B cell (primary cell): ENCODE measurements at regions not wholly inside any gene's neighbourhood (a gene's known extent, or its start where the extent isn't known, plus 50 kb on each side); places are given as distances from the start of the nearest gene placed in this dataset.

Source experiments
- ATAC-seq: fragments of 200-7000 bp; cut with Tn5 transposase; one replicate; pipeline ENCODE4 v1.10.0; 2021; ENCODE audit warnings: low read depth, mild to moderate bottlenecking, moderate number of reproducible peaks, moderate library complexity
- CTCF ChIA-PET: fragments of 350-600 bp; sonication (Branson Sonifier 250); formaldehyde crosslinking; loops from one replicate; lab custom pipeline; 2021; ENCODE audit warnings: antibody characterized with exemption, inconsistent platforms; lab: Charles Lee
- POLR2A ChIA-PET: fragments of 350-600 bp; sonication (Branson Sonifier 250); formaldehyde crosslinking; loops from one replicate; lab custom pipeline; 2021; ENCODE audit warnings: antibody characterized with exemption; lab: Charles Lee
- DNase-seq: peaks from one replicate; pipeline ENCODE4 v3.0.0; 2013
- H2AFZ ChIP-seq: 2 replicates; pipeline ENCODE4 v1.6.1; 2012; ENCODE audit warnings: mild to moderate bottlenecking, low read depth, low read length; ENCODE audit not compliant: insufficient read depth, poor library complexity, severe bottlenecking
- H3K27ac ChIP-seq, 2 donors: 1 replicate in 1 of 2; 2 replicates in 1 of 2; pipeline ENCODE4 v1.5.1; 2012 to 2013; ENCODE audit warnings: low read length in 2 of 2, mild to moderate bottlenecking in 2 of 2, moderate library complexity in 1 of 2
- H3K27me3 ChIP-seq, 4 experiments: fragments of 200-600 bp in 1 of 4; sonication (generic) in 1 of 4; replicated peaks in 1 of 4; 1 replicate in 2 of 4; 2 replicates in 2 of 4; pipeline versions ENCODE4 v1.6.1 to v1.7.0; 2013 to 2016; ENCODE audit warnings: low read length in 3 of 4, mild to moderate bottlenecking in 2 of 4, mixed read lengths in 1 of 4, moderate library complexity in 1 of 4; ENCODE audit not compliant: insufficient read depth in 4 of 4, control insufficient read depth in 3 of 4; ENCODE audit errors: control extremely low read depth in 1 of 4
- H3K36me3 ChIP-seq, 2 experiments: replicated peaks in 1 of 2; 1 replicate in 1 of 2; 2 replicates in 1 of 2; pipeline versions ENCODE4 v1.6.1 to v1.7.1; 2013; ENCODE audit warnings: low read length in 1 of 2; ENCODE audit not compliant: insufficient read depth in 2 of 2, control insufficient read depth in 1 of 2; ENCODE audit errors: control extremely low read depth in 1 of 2, extremely low read depth in 1 of 2
- H3K4me1 ChIP-seq, 2 donors: fragments of 200-600 bp in 1 of 2; sonication (generic) in 1 of 2; 1 replicate in 1 of 2; 2 replicates in 1 of 2; pipeline versions ENCODE4 v1.5.1 to v1.6.1; 2013 to 2017; ENCODE audit warnings: low read length in 2 of 2; ENCODE audit not compliant: control insufficient read depth in 2 of 2, insufficient read depth in 2 of 2
- H3K4me2 ChIP-seq: replicated peaks from 2 replicates; pipeline ENCODE3; 2012; ENCODE audit warnings: mild to moderate bottlenecking, low read depth, low read length; ENCODE audit not compliant: poor library complexity, severe bottlenecking
- H3K4me3 ChIP-seq, 5 experiments: fragments of 200-600 bp in 1 of 5; sonication (generic) in 1 of 5; 1 replicate in 3 of 5; 2 replicates in 2 of 5; pipeline versions ENCODE4 v1.5.1 to v1.7.0; 2011 to 2016; ENCODE audit warnings: low read length in 4 of 5, mild to moderate bottlenecking in 4 of 5, low read depth in 2 of 5, control low read depth in 1 of 5, moderate library complexity in 1 of 5; ENCODE audit not compliant: insufficient read depth in 1 of 5; ENCODE audit errors: control extremely low read depth in 1 of 5, extremely low read depth in 1 of 5
- H3K79me2 ChIP-seq: fragments of 200-600 bp; sonication (generic); one replicate; pipeline ENCODE4 v1.6.0; 2016; ENCODE audit warnings: low read length; ENCODE audit not compliant: control insufficient read depth, insufficient read depth
- H3K9ac ChIP-seq: fragments of 200-600 bp; sonication (generic); 2 replicates; pipeline ENCODE4 v1.6.1; 2017; ENCODE audit warnings: mild to moderate bottlenecking, low read length, moderate library complexity
- H3K9me3 ChIP-seq, 3 donors: one replicate each; pipeline versions ENCODE4 v1.6.1 to v1.7.1; 2013; ENCODE audit warnings: low read length in 2 of 3; ENCODE audit not compliant: control insufficient read depth in 2 of 3, insufficient read depth in 1 of 3; ENCODE audit errors: control extremely low read depth in 1 of 3
- H4K20me1 ChIP-seq: 2 replicates; pipeline ENCODE4 v1.6.0; 2012; ENCODE audit warnings: mild to moderate bottlenecking, low read length; ENCODE audit not compliant: insufficient read depth, control insufficient read depth, poor library complexity, severe bottlenecking
- H3K27ac Mint-ChIP-seq: one replicate; pipeline ENCODE4 v1.8.0; 2021; ENCODE audit warnings: mixed read lengths
- H3K27me3 Mint-ChIP-seq: one replicate; pipeline ENCODE4 v1.8.0; 2021; ENCODE audit warnings: mixed read lengths
- H3K4me1 Mint-ChIP-seq: one replicate; pipeline ENCODE4 v1.8.0; 2021; ENCODE audit warnings: mixed read lengths
- H3K4me3 Mint-ChIP-seq: one replicate; pipeline ENCODE4 v1.8.0; 2021; ENCODE audit warnings: mixed read lengths
- H3K9me3 Mint-ChIP-seq: one replicate; pipeline ENCODE4 v1.8.0; 2022; ENCODE audit warnings: mixed read lengths; ENCODE audit not compliant: insufficient read depth
- EZH2 ChIP-seq: IDR thresholded peaks from 2 replicates; pipeline ENCODE4 v1.6.1; 2012; ENCODE audit warnings: borderline replicate concordance, low read depth, mild to moderate bottlenecking, moderate library complexity, low read length; ENCODE audit not compliant: insufficient read depth, poor library complexity, severe bottlenecking
- WGBS: methylation state at CpG from one replicate; pipeline ENCODE4 v1.1.5; 2013; ENCODE audit warnings: missing lambda C conversion rate; ENCODE audit not compliant: insufficient coverage; 5-methylcytosine and 5-hydroxymethylcytosine counted together
- intact Hi-C: fragments of 100-400 bp; cut with micrococcal nuclease; formaldehyde crosslinking; loops from one replicate; pipeline ENCODE4 v1.10.0; 2022
- TF ChIP-seq, protein P1 (sequence below): fragments of 200-600 bp; IDR thresholded peaks from one replicate; pipeline ENCODE4 v1.8.0; 2022; ENCODE audit warnings: antibody characterized with exemption, mild to moderate bottlenecking

DNA sequence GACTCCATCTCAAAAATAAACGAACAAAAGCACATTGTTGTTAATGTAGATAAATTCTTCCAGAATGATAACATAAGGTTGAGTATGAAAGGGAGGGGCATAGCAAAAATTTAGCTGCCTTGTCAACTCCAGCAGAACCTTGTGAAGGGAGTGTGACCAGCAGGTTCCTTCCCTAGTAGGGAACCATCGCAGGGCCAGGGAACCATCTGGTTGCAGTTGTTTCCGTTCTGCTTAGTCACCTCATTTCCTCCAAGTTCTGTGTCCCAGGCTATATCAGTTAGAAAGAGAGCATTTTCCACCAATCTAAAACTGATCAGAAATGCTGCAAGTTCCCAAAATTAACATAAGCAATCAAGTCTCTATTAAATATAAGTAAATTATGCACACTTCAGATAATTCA, 126.7 kb upstream of the BLID start:
- no peak overlapping the region for H3K27ac ChIP-seq
- no peak for ATAC-seq
- Mint-ChIP-seq H3K27me3 (no peaks in the 10 kb centered on the region), H3K4me3 (no peak overlapping the region), H3K4me1 (no peaks in the 10 kb centered on the region), H3K27ac (no peak overlapping the region), H3K9me3 (no peaks in the 10 kb centered on the region)
- no peaks in the 10 kb centered on the region for H3K27me3 ChIP-seq
- 6% methylated on average over 2 of the region's 3 CpGs for WGBS
- H3K9ac ChIP-seq, result no peak overlapping the region
- no peak overlapping the region for H3K4me3 ChIP-seq
- no peak for TF ChIP-seq EZH2
- TF ChIP-seq, protein P1, sequence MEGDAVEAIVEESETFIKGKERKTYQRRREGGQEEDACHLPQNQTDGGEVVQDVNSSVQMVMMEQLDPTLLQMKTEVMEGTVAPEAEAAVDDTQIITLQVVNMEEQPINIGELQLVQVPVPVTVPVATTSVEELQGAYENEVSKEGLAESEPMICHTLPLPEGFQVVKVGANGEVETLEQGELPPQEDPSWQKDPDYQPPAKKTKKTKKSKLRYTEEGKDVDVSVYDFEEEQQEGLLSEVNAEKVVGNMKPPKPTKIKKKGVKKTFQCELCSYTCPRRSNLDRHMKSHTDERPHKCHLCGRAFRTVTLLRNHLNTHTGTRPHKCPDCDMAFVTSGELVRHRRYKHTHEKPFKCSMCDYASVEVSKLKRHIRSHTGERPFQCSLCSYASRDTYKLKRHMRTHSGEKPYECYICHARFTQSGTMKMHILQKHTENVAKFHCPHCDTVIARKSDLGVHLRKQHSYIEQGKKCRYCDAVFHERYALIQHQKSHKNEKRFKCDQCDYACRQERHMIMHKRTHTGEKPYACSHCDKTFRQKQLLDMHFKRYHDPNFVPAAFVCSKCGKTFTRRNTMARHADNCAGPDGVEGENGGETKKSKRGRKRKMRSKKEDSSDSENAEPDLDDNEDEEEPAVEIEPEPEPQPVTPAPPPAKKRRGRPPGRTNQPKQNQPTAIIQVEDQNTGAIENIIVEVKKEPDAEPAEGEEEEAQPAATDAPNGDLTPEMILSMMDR, result no peak
- H3K36me3 ChIP-seq, result no peaks in the 10 kb centered on the region
- no peak for DNase-seq
- no peak overlapping the region for H3K4me2 ChIP-seq
- H3K9me3 ChIP-seq, result no peaks in the 10 kb centered on the region
- intact Hi-C loops, result no loop called here
- no peaks in the 10 kb centered on the region for H3K79me2 ChIP-seq
- no peaks in the 10 kb centered on the region for H3K4me1 ChIP-seq
- CTCF ChIA-PET, result no interaction called here
- no peak overlapping the region for H2AFZ ChIP-seq
- POLR2A ChIA-PET, result no interaction called here
- H4K20me1 ChIP-seq, result no peaks in the 10 kb centered on the region

DNA sequence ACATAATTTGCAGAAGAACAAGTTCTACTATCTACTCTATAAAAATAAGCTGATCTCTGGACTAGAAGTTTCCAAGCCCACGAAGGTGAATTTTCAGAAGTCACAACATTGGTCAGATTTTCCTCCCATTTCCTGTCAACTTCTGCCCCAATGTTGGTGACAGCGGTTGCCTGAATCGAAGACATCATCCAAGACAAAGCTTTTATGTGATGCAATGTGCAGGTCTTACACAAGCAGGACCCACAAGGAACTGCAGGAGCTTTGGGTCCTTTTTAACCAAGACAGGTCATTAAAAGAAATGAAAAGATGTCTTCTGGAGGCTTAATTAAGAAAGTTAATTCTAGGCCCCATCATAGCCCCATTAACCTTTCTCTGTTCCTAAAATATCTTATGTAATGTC, 125.6 kb upstream of the BLID start:
- Histone ChIP-seq H3K36me3 (no peaks in the 10 kb centered on the region), H4K20me1 (no peaks in the 10 kb centered on the region), H3K4me2 (no peak overlapping the region), H3K27me3 (no peaks in the 10 kb centered on the region), H3K4me1 (no peaks in the 10 kb centered on the region), H3K79me2 (no peaks in the 10 kb centered on the region), H3K27ac (no peak overlapping the region), H2AFZ (no peak overlapping the region), H3K9me3 (no peaks in the 10 kb centered on the region), H3K4me3 (no peak overlapping the region), H3K9ac (no peak overlapping the region)
- DNase-seq (no peak), ATAC-seq (no peak)
- ChIA-PET CTCF (no interaction called here), POLR2A (no interaction called here)
- H3K4me3 Mint-ChIP-seq, result no peak overlapping the region
- no peaks in the 10 kb centered on the region for H3K9me3 Mint-ChIP-seq
- H3K27ac Mint-ChIP-seq, result no peak overlapping the region
- H3K4me1 Mint-ChIP-seq, result no peaks in the 10 kb centered on the region
- TF ChIP-seq, protein P1, result no peak
- no peak for TF ChIP-seq EZH2
- H3K27me3 Mint-ChIP-seq, result no peaks in the 10 kb centered on the region
- WGBS, result 87% methylated on average over 2 of the region's 3 CpGs
- intact Hi-C loops, result no loop called here
